Epithelial cell of prostate (primary cell): ENCODE measurements at regions not wholly inside any gene's neighbourhood (a gene's known extent, or its start where the extent isn't known, plus 50 kb on each side); places are given as distances from the start of the nearest gene placed in this dataset.

ENCODE experiments used
- DNase-seq: peaks from one replicate; pipeline ENCODE4 v3.0.0-alpha.2; 2011; ENCODE audit warnings: low read depth, low spot score
- H3K27ac ChIP-seq: fragments of 450-650 bp; 2 replicates; pipeline ENCODE4 v1.5.1; 2017; ENCODE audit warnings: mild to moderate bottlenecking

- peak; percentile 62 for DNase-seq
- peak overlapping the region; percentile 49 for H3K27ac ChIP-seq
Measured at GRCh38 chr4:160129439-160129838, 1026.6 kb downstream of the RAPGEF2 start.

- H3K27ac ChIP-seq, result peak overlapping the region; percentile 1
- DNase-seq, result peak; percentile 56
Measured at GRCh38 chr4:160136021-160136420, 1033.1 kb downstream of the RAPGEF2 start.

- H3K27ac ChIP-seq, result no peak overlapping the region
- DNase-seq, result no peak
Measured at GRCh38 chr4:160141206-160141605, 1038.3 kb downstream of the RAPGEF2 start.

- no peak for DNase-seq
- H3K27ac ChIP-seq, result no peak overlapping the region
Measured at GRCh38 chr4:160142579-160142978, 1039.7 kb downstream of the RAPGEF2 start.

- no peak for DNase-seq
- no peak overlapping the region for H3K27ac ChIP-seq
Measured at GRCh38 chr4:160143574-160143973, 1040.7 kb downstream of the RAPGEF2 start.

DNA sequence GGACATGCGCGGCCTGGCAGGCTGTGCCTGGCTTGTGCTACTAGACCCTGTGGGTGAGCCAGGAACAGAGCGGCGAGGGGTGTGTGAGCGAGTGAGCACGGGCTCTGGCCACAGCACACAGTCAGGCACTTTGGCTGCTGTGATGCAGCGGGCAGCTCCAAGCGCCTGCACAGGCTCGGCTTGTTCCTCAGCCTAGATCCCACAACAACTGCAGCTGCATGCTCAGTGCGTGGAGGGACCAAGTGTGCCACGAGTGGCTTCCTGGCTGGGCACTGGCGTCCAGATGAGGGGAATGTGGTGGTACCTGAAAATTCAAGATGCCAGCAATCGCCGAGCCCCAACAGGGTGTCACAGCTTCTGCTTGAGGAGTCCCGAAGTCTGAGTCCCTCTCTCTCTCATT, 1056.6 kb downstream of the RAPGEF2 start:
- no peak overlapping the region for H3K27ac ChIP-seq
- no peak for DNase-seq

- no peak overlapping the region for H3K27ac ChIP-seq
- DNase-seq, result no peak
Measured at GRCh38 chr4:160161026-160161425, 1058.1 kb downstream of the RAPGEF2 start.

DNA sequence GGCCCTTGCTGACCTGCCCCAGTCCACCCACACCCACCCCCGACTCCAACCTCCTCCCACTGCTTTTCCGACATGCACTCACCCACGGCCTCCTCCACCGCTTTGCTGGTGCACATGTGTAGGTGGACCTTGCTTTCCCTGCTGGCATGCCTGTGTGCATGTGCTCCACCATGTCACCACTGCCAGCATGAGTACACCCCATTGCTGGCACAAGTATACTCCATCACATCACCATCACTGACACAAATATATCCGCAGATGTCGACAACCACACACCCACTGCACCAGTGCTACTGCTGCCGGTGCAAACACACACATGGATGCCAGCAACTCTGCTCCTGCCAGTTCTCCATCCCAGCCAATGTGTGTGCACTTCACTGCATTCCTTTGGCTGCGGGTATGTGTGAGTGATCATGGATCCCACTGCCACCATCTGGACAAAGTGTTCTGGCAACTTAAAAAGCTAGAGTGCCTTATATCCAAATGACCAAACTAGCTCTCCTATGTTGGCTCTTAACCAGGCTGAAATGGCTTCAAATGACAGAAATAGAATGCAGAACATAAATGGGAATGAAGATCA, 1072.3 kb downstream of the RAPGEF2 start:
- DNase-seq, result no peak
- no peak overlapping the region for H3K27ac ChIP-seq

- H3K27ac ChIP-seq, result no peak overlapping the region
- DNase-seq, result peak; percentile 40
Measured at GRCh38 chr4:160180211-160180610, 1077.3 kb downstream of the RAPGEF2 start.

DNA sequence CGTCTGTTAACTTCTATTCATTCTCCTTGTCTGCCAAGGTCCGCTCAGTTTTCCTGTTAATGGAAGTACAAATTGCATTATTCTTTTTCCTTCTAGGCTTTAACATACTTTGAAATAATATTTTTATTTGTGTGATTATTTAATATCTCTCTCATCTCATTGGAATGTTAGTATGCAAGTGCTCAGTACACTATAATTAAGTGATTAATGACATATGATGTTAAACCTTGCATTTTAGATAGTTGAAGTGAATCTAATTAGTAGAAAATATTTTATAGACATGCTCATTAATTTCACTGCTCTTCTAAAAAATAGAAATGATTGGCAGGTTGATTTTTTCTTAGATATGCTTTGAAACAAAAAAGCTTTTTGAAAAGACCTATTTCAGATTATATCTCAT, 1079.8 kb downstream of the RAPGEF2 start:
- DNase-seq, result no peak
- no peak overlapping the region for H3K27ac ChIP-seq

DNA sequence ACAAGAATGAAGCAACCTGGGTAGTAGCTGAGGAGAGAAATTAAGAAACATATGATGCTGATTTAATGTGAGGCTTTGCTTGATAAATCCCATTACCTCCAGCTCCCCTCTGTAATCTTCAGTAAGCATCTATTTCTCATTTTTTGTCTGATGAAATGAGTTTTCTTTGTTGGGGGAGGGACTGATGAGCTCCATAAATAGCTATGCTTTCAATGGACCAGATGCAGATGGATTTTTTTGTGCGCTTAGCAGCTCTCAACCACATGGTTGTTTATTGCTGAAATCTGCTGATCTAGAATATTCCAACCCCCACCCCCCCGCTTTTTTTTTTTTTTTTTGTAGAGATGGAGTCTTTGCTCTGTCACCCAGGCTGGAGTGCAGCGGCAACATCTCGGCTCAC, 1082.0 kb downstream of the RAPGEF2 start:
- H3K27ac ChIP-seq, result no peak overlapping the region
- DNase-seq, result no peak

DNA sequence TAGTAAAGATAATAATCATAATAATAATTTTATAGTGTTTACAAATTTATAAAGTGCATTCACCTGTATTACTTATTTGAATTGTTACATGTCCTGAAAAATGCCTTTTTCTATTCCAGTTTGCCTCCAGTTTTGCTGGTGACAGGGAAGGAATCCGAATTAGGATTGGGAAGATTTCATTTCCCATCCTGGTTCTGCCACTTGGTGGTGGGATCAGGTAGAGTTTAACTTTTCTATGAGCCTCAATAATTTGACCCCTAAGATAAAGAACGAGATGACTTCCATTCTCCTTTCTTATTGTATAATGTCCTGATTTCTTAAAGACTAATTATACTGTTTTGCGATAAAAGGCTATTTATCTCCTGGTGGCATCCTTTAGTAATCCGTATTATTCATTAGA, 1090.9 kb downstream of the RAPGEF2 start:
- H3K27ac ChIP-seq, result no peak overlapping the region

DNA sequence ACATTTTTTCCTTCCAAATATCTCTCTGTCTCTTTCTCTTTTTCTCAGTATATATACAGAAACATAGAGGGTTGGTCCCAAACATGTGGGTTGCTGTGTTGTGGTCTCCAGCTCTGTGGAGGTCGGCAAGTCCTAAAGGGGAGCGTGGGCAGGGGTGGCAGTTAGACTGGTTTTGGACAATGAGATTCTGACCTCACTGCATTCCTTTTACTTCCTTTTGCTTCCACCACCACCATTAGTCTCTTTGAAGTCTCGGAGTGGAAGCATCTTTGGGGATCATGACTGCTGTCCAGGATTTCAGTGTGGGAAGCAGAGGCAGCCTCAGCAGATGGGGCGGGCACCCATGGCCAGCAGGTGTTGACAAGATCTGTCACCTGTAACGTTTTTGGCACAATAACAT, 1091.8 kb downstream of the RAPGEF2 start:
- DNase-seq, result no peak
- H3K27ac ChIP-seq, result no peak overlapping the region

More for the DNA sequence above, 1090.9 kb downstream of the RAPGEF2 start:
- DNase-seq, result no peak

- DNase-seq, result peak; percentile 93
Measured at GRCh38 chr4:160202802-160203201, 1099.9 kb downstream of the RAPGEF2 start.

GRCh38 chr4:160212078-160212477, 1109.2 kb downstream of the RAPGEF2 start:
- DNase-seq, result no peak
- H3K27ac ChIP-seq, result no peak overlapping the region

More at GRCh38 chr4:160202802-160203201, 1099.9 kb downstream of the RAPGEF2 start:
- H3K27ac ChIP-seq, result peak overlapping the region; percentile 32

GRCh38 chr4:160213366-160213765, 1110.5 kb downstream of the RAPGEF2 start:
- no peak for DNase-seq
- no peak overlapping the region for H3K27ac ChIP-seq

DNA sequence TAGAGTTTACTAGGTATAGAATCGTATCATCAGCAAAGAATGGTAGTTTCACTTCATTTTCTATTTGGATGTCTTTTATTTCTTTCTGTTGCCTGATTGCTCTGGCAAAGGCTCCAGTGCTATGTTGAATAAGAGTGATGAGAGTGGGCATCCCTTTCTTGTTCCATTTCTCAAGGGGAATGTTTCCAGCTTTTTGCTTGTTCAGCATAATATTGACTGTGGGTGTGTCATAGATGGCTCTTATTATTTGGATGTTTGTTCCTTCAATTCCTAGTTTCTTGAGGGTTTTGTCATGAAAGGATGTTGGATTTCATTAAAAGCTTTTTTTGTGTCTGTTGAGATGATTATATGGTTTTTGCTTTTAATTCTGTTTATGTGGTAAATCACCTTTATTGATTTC, 1114.5 kb downstream of the RAPGEF2 start:
- no peak for DNase-seq
- H3K27ac ChIP-seq, result no peak overlapping the region

GRCh38 chr4:160224049-160224448, 1121.2 kb downstream of the RAPGEF2 start:
- no peak for DNase-seq
- no peak overlapping the region for H3K27ac ChIP-seq

- peak; percentile 46 for DNase-seq
- H3K27ac ChIP-seq, result peak overlapping the region; percentile 39
Measured at GRCh38 chr4:160233141-160233540, 1130.3 kb downstream of the RAPGEF2 start.

GRCh38 chr4:160235285-160235684, 1132.4 kb downstream of the RAPGEF2 start:
- no peak for DNase-seq
- no peak overlapping the region for H3K27ac ChIP-seq

DNA sequence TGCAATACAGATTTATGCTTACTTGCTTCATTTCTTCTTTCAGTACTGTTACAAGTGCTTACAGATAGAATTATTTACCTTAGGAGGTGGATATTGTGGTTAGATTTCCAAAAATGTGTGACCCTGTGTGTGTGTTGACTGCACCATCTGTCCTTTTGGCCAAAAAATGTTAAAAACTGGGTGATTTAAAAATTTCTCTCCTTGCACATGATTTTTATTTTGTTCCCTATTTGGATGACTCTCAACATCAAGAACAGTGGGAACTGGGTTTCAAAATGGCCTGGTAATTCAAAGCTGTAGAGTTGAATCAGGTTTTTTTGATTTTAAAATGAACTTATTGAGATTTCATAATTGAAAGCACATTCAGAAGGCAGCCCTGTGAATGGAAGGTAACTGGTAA, 1132.9 kb downstream of the RAPGEF2 start:
- no peak overlapping the region for H3K27ac ChIP-seq
- no peak for DNase-seq

DNA sequence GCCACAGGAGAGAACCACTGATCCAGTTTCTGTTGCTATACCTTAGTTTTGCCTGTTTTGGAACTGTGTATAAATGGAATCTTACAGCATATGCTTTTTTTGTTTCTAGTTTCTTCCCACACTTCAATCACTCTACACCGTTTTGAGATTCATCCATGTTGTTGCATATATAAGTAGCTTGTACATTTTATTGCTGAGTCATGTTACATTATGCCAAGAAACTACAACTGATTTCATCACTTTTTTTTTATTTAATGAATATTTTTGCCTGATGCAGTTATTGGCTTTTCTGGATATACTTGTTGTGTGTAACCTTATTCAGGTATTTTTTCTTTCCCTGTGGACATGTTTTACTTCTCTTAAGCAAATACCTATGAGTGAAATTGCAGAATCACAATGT, 1135.9 kb downstream of the RAPGEF2 start:
- no peak for DNase-seq
- no peak overlapping the region for H3K27ac ChIP-seq
